ENCODE measurements at regions not wholly inside any gene's neighbourhood (a gene's known extent, or its start where the extent isn't known, plus 50 kb on each side); places are given as distances from the start of the nearest gene placed in this dataset.
A peak's percentile ranks its signal among the peaks of the same experiment; 100 is the strongest.

GRCh38 chr10:3467052-3467951 is 294.7 kb upstream of the PITRM1 start:
- peak; percentile 97 for DNase-seq (ENCODE audit: low spot score)

GRCh38 chr10:3465406-3465891 is 292.9 kb upstream of the PITRM1 start:
- DNase-seq (ENCODE audit: low spot score): no peak

GRCh38 chr10:3464760-3465405 is 292.3 kb upstream of the PITRM1 start:
- DNase-seq (ENCODE audit: low spot score): no peak

GRCh38 chr10:3460420-3461128 is 288.0 kb upstream of the PITRM1 start:
- no peak for DNase-seq (ENCODE audit: low spot score)

GRCh38 chr10:3455385-3456334 is 283.1 kb upstream of the PITRM1 start:
- DNase-seq (ENCODE audit: low spot score): peak; percentile 21

GRCh38 chr10:3452683-3453361 is 280.2 kb upstream of the PITRM1 start:
- DNase-seq (ENCODE audit: low spot score): peak; percentile 78

- peak; percentile 92 for DNase-seq (ENCODE audit: low spot score)
These were observed 279.6 kb upstream of the PITRM1 start for GRCh38 chr10:3452173-3452626.

GRCh38 chr10:3451516-3452172 is 279.1 kb upstream of the PITRM1 start:
- DNase-seq (ENCODE audit: low spot score): no peak

- no peak for DNase-seq (ENCODE audit: low spot score)
These were observed 273.6 kb upstream of the PITRM1 start for GRCh38 chr10:3446221-3446620.

GRCh38 chr10:3445648-3446047 is 273.1 kb upstream of the PITRM1 start:
- peak; percentile 56 for DNase-seq (ENCODE audit: low spot score)

- DNase-seq (ENCODE audit: low spot score): no peak
These were observed 269.9 kb upstream of the PITRM1 start for GRCh38 chr10:3442451-3442990.

GRCh38 chr10:3439183-3439582 is 266.6 kb upstream of the PITRM1 start:
- no peak for DNase-seq (ENCODE audit: low spot score)

- no peak for DNase-seq (ENCODE audit: low spot score)
These were observed 266.0 kb upstream of the PITRM1 start for GRCh38 chr10:3438606-3439005.

GRCh38 chr10:3435671-3436070 is 263.1 kb upstream of the PITRM1 start:
- no peak for DNase-seq (ENCODE audit: low spot score)

GRCh38 chr10:3433988-3434387 is 261.4 kb upstream of the PITRM1 start:
- DNase-seq (ENCODE audit: low spot score): no peak

- DNase-seq (ENCODE audit: low spot score): no peak
These were observed 260.5 kb upstream of the PITRM1 start for GRCh38 chr10:3433131-3433530.

- no peak for DNase-seq (ENCODE audit: low spot score)
These were observed 259.7 kb upstream of the PITRM1 start for GRCh38 chr10:3432081-3432825.

GRCh38 chr10:3430501-3430900 is 257.9 kb upstream of the PITRM1 start:
- no peak for DNase-seq (ENCODE audit: low spot score)

- no peak for DNase-seq (ENCODE audit: low spot score)
These were observed 257.1 kb upstream of the PITRM1 start for GRCh38 chr10:3429676-3430075.
